ENCODE measurements at regions not wholly inside any gene's neighbourhood (a gene's known extent, or its start where the extent isn't known, plus 50 kb on each side); places are given as distances from the start of the nearest gene placed in this dataset.

- no peak for TF ChIP-seq ZNF274 (IDR thresholded peaks at IDR 0.05; ENCODE audit: low read depth, low read length)
- no peak for TF ChIP-seq YY1 (IDR thresholded peaks at IDR 0.05; ENCODE audit: insufficient read depth, insufficient read length)
- no peak for TF ChIP-seq SUZ12 (IDR thresholded peaks at IDR 0.05; ENCODE audit: extremely low read depth, insufficient read depth, insufficient read length)
These were observed 71.6 kb upstream of the EGFR start for GRCh38 chr7:54947266-54947665.
